Trophoblast cell (in vitro differentiated cells and primary cell): ENCODE measurements at regions not wholly inside any gene's neighbourhood (a gene's known extent, or its start where the extent isn't known, plus 50 kb on each side); places are given as distances from the start of the nearest gene placed in this dataset.
A peak's percentile ranks its signal among the peaks of the same experiment; 100 is the strongest.

Experiments used
- DNase-seq, 2 donors: peaks; one replicate each; pipeline ENCODE4 v3.0.0-alpha.2; 2016
- H2AFZ ChIP-seq: 2 replicates; pipeline ENCODE4 v1.6.1; 2013; ENCODE audit warnings: low read length, moderate library complexity, mild to moderate bottlenecking; ENCODE audit not compliant: insufficient read depth, poor library complexity
- H2AK5ac ChIP-seq: 2 replicates; pipeline ENCODE4 v1.6.1; 2013; ENCODE audit warnings: mild to moderate bottlenecking, low read length
- H2BK120ac ChIP-seq: 2 replicates; pipeline ENCODE4 v1.6.1; 2013; ENCODE audit warnings: low read length, mild to moderate bottlenecking, moderate library complexity; ENCODE audit not compliant: insufficient read depth, poor library complexity
- H2BK12ac ChIP-seq: 2 replicates; pipeline ENCODE4 v1.6.1; 2013; ENCODE audit warnings: mild to moderate bottlenecking, low read length, moderate library complexity
- H2BK5ac ChIP-seq: 2 replicates; pipeline ENCODE4 v1.6.1; 2013; ENCODE audit warnings: low read length, low read depth, moderate library complexity, mild to moderate bottlenecking; ENCODE audit not compliant: poor library complexity
- H3K14ac ChIP-seq: 2 replicates; pipeline ENCODE4 v1.6.1; 2013; ENCODE audit warnings: mild to moderate bottlenecking, low read length
- H3K18ac ChIP-seq: 2 replicates; pipeline ENCODE4 v1.6.1; 2013; ENCODE audit warnings: mild to moderate bottlenecking, low read length
- H3K23ac ChIP-seq: 2 replicates; pipeline ENCODE4 v1.6.1; 2013; ENCODE audit warnings: low read length
- H3K27ac ChIP-seq: 2 replicates; pipeline ENCODE4 v1.5.1; 2013; ENCODE audit warnings: low read depth, mild to moderate bottlenecking, inconsistent platforms, low read length, moderate library complexity
- H3K27me3 ChIP-seq: 2 replicates; pipeline ENCODE4 v1.6.1; 2013; ENCODE audit warnings: inconsistent platforms, mild to moderate bottlenecking, low read length, moderate library complexity; ENCODE audit not compliant: insufficient read depth
- H3K36me3 ChIP-seq, 2 experiments: 1 replicate in 1 of 2; 2 replicates in 1 of 2; pipeline ENCODE4 v1.6.1; 2013; ENCODE audit warnings: low read length in 2 of 2, mild to moderate bottlenecking in 2 of 2, moderate library complexity in 1 of 2; ENCODE audit not compliant: insufficient read depth in 2 of 2, control insufficient read depth in 1 of 2
- H3K4ac ChIP-seq: 2 replicates; pipeline ENCODE4 v1.6.1; 2013; ENCODE audit warnings: low read depth, mild to moderate bottlenecking, low read length, moderate library complexity
- H3K4me1 ChIP-seq, 2 experiments: 1 replicate in 1 of 2; 2 replicates in 1 of 2; pipeline ENCODE4 v1.6.1; 2013; ENCODE audit warnings: low read length in 2 of 2, mild to moderate bottlenecking in 2 of 2, moderate library complexity in 1 of 2; ENCODE audit not compliant: insufficient read depth in 2 of 2, control insufficient read depth in 1 of 2
- H3K4me2 ChIP-seq: 2 replicates; pipeline ENCODE4 v1.6.1; 2013; ENCODE audit warnings: inconsistent platforms, mild to moderate bottlenecking, low read length, moderate library complexity
- H3K4me3 ChIP-seq: 2 replicates; pipeline ENCODE4 v1.5.1; 2013; ENCODE audit warnings: mild to moderate bottlenecking, low read depth, low read length, inconsistent platforms
- H3K79me1 ChIP-seq: one replicate; pipeline ENCODE4 v1.6.1; 2013; ENCODE audit warnings: low read length
- H3K79me2 ChIP-seq: 2 replicates; pipeline ENCODE4 v1.6.1; 2013; ENCODE audit warnings: low read length, mild to moderate bottlenecking; ENCODE audit not compliant: control insufficient read depth, insufficient read depth, poor library complexity
- H3K9ac ChIP-seq: 2 replicates; pipeline ENCODE4 v1.6.1; 2013; ENCODE audit warnings: mild to moderate bottlenecking, low read length
- H3K9me3 ChIP-seq: 2 replicates; pipeline ENCODE4 v1.6.1; 2013; ENCODE audit warnings: low read depth, mild to moderate bottlenecking, control low read depth, inconsistent platforms, low read length; ENCODE audit not compliant: insufficient read depth
- H4K12ac ChIP-seq: 2 replicates; pipeline ENCODE4 v1.6.1; 2013; ENCODE audit warnings: low read depth, mild to moderate bottlenecking, low read length, moderate library complexity
- H4K8ac ChIP-seq: 2 replicates; pipeline ENCODE4 v1.6.1; 2013; ENCODE audit warnings: low read depth, mild to moderate bottlenecking, low read length, moderate library complexity
- H4K91ac ChIP-seq: one replicate; pipeline ENCODE4 v1.6.1; 2013; ENCODE audit warnings: low read depth, mild to moderate bottlenecking, low read length, moderate library complexity
- WGBS: extraction: QIAGEN DNeasy Blood & Tissue Kit; methylation state at CpG from one replicate; pipeline ENCODE4 v1.1.7; 2013; ENCODE audit warnings: missing lambda C conversion rate; ENCODE audit not compliant: insufficient read length, insufficient coverage; ENCODE audit errors: extremely low coverage; 5-methylcytosine and 5-hydroxymethylcytosine counted together

GRCh38 chr18:22307528-22307927 is 110.2 kb downstream of the CTAGE1 start:
- no peak overlapping the region for H2BK12ac ChIP-seq
- H2AFZ ChIP-seq = no peak overlapping the region
- H3K4me1 ChIP-seq = no peaks in the 10 kb centered on the region
- no peaks in the 10 kb centered on the region for H3K79me2 ChIP-seq
- H2AK5ac ChIP-seq = no peak overlapping the region
- no peak overlapping the region for H3K4ac ChIP-seq
- no CpG with 5 or more reads among the region's 2 CpGs for WGBS
- no peak overlapping the region for H4K91ac ChIP-seq
- no peak overlapping the region for H3K9ac ChIP-seq
- no peak overlapping the region for H2BK120ac ChIP-seq
- H3K36me3 ChIP-seq = no peaks in the 10 kb centered on the region
- no peak overlapping the region for H3K14ac ChIP-seq
- no peak overlapping the region for H2BK5ac ChIP-seq
- H3K18ac ChIP-seq = no peak overlapping the region
- no peak for DNase-seq
- H3K23ac ChIP-seq = no peak overlapping the region
- H3K9me3 ChIP-seq = peaks cover 3% of the 10 kb centered on the region
- H3K27ac ChIP-seq = no peak overlapping the region
- H3K27me3 ChIP-seq = peaks cover 2% of the 10 kb centered on the region
- H3K79me1 ChIP-seq = no peaks in the 10 kb centered on the region
- no peak overlapping the region for H4K12ac ChIP-seq
- no peak overlapping the region for H4K8ac ChIP-seq
- no peak overlapping the region for H3K4me2 ChIP-seq
- no peak overlapping the region for H3K4me3 ChIP-seq

DNA sequence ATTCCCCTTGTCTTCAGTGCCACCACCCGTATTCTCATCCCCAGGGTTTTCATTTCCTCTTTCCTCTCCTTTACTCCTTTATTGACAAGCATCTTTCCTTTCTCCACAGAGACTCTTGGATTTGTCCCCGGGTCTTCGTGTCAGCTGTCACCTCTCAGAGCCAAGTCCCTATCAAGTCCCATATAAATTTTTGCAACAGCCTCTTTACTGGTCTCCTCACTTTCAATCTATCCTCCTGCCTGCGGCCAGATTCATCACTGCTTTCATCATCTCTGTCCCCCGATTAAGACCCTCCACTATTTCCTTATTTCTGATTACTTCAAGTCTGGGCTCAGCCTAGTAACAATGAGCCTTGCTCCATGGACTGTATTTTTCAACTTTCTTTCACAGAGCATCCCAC is 113.8 kb downstream of the CTAGE1 start:
- Histone ChIP-seq H2AK5ac (no peak overlapping the region), H3K36me3 (no peaks in the 10 kb centered on the region), H3K27ac (no peak overlapping the region), H2BK12ac (no peak overlapping the region), H3K9ac (no peak overlapping the region), H3K27me3 (no peaks in the 10 kb centered on the region), H2BK120ac (no peak overlapping the region), H3K18ac (no peak overlapping the region), H2AFZ (no peak overlapping the region), H4K91ac (no peak overlapping the region), H3K4ac (no peak overlapping the region), H4K8ac (no peak overlapping the region), H4K12ac (no peak overlapping the region), H3K4me3 (no peak overlapping the region), H3K79me1 (no peaks in the 10 kb centered on the region), H3K23ac (no peak overlapping the region), H3K79me2 (no peaks in the 10 kb centered on the region), H3K14ac (no peak overlapping the region), H2BK5ac (no peak overlapping the region), H3K9me3 (peaks cover 3% of the 10 kb centered on the region), H3K4me1 (peaks cover 0 to 2% of the 10 kb centered on the region in 2 experiments), H3K4me2 (no peak overlapping the region)
- no CpG with 5 or more reads among the region's 5 CpGs for WGBS
- no peak for DNase-seq

DNA sequence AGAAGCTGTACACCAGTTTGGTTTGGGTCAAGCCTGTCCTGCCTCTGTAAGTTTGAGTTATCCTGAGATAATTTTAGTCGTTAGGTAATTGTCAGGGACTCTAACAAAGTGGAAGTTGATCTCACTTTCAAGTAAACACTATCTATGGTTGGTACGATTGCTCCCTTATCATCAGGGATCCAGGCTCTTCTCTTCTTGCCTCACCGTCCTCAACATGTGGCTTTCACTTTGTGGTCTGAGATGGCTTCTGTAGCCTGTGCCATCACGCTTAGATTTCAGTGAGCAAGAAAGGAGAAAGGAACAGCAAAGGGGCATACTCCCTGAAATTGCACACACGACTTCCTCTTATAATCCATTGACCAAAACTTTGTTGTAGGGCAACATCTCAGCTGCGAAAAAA is 115.6 kb downstream of the CTAGE1 start:
- H3K23ac ChIP-seq = no peak overlapping the region
- H4K8ac ChIP-seq = no peak overlapping the region
- H3K27ac ChIP-seq = no peak overlapping the region
- no peak overlapping the region for H3K4ac ChIP-seq
- no peak overlapping the region for H3K14ac ChIP-seq
- H2BK120ac ChIP-seq = no peak overlapping the region
- H3K79me2 ChIP-seq = no peaks in the 10 kb centered on the region
- H3K9ac ChIP-seq = no peak overlapping the region
- H2AFZ ChIP-seq = no peak overlapping the region
- H3K27me3 ChIP-seq = no peaks in the 10 kb centered on the region
- no peak for DNase-seq
- H3K4me3 ChIP-seq = no peak overlapping the region
- H3K4me2 ChIP-seq = no peak overlapping the region
- no peak overlapping the region for H2AK5ac ChIP-seq
- WGBS = no CpG with 5 or more reads among the region's 6 CpGs
- no peak overlapping the region for H4K12ac ChIP-seq
- no peak overlapping the region for H2BK5ac ChIP-seq
- H3K79me1 ChIP-seq = no peaks in the 10 kb centered on the region
- H4K91ac ChIP-seq = no peak overlapping the region
- H3K18ac ChIP-seq = no peak overlapping the region
- H3K36me3 ChIP-seq = no peaks in the 10 kb centered on the region
- H3K9me3 ChIP-seq = no peaks in the 10 kb centered on the region
- peaks cover 0 to 2% of the 10 kb centered on the region in 2 experiments for H3K4me1 ChIP-seq
- no peak overlapping the region for H2BK12ac ChIP-seq

DNA sequence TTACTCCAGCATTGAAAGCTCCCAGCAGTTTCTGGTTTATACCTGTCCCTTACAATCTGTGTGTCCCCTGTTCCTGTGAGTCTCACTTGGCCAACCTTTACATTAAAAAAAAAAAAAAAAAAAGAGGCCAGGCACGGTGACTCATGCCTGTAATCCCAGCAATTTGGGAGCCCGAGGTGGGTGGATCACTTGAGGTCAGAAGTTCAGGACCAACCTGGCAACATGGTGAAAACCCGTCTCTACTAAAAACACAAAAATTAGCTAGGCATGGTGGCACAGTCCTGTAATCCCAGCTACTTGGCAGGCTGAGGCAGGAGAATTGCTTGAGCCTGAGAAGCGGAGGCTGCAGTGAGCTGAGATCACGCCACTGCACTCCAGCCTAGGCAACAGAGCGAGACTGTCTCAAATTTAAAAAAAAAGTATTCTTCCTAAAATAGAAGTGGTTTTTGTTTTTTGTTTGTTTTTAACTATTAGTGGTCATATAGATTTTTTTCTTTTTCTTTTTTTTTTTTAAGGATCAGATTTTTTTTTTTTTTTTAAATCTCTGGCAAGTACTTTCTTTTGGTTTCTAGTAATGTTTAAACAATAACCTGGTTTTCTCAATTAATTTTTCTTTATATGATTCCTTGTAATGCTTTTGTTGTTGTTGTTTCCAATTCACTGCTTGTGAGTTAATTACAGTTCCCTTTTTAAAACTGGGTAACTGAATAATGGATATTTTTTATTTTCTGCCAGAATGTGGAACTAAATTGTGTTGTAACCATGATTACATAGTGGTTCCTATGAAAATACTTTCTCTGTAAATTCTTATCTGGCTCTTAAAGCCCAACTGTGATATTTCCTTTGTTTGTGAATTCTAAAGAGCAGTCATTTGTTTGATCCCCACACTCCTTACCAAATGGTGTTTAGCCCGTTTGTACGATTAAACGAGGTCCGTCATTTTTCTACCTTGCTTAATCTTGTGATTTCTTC is 116.8 kb downstream of the CTAGE1 start:
- Histone ChIP-seq H3K79me1 (no peaks in the 10 kb centered on the region), H2AK5ac (no peak overlapping the region), H2AFZ (no peak overlapping the region), H3K9me3 (no peaks in the 10 kb centered on the region), H3K36me3 (no peaks in the 10 kb centered on the region), H2BK12ac (no peak overlapping the region), H2BK5ac (no peak overlapping the region), H3K4me2 (no peak overlapping the region), H3K18ac (no peak overlapping the region), H3K14ac (no peak overlapping the region), H3K4ac (no peak overlapping the region), H3K27ac (no peak overlapping the region), H4K12ac (no peak overlapping the region), H3K9ac (no peak overlapping the region), H3K23ac (no peak overlapping the region), H3K4me1 (peaks cover 0 to 2% of the 10 kb centered on the region in 2 experiments), H4K8ac (no peak overlapping the region), H4K91ac (no peak overlapping the region), H3K27me3 (no peaks in the 10 kb centered on the region), H3K79me2 (no peaks in the 10 kb centered on the region), H3K4me3 (no peak overlapping the region), H2BK120ac (no peak overlapping the region)
- peak in 1 of 2 donors; percentile 8 for DNase-seq
- no CpG with 5 or more reads among the region's 10 CpGs for WGBS
